ENCODE measurements at regions not wholly inside any gene's neighbourhood (a gene's known extent, or its start where the extent isn't known, plus 50 kb on each side); places are given as distances from the start of the nearest gene placed in this dataset.

DNA sequence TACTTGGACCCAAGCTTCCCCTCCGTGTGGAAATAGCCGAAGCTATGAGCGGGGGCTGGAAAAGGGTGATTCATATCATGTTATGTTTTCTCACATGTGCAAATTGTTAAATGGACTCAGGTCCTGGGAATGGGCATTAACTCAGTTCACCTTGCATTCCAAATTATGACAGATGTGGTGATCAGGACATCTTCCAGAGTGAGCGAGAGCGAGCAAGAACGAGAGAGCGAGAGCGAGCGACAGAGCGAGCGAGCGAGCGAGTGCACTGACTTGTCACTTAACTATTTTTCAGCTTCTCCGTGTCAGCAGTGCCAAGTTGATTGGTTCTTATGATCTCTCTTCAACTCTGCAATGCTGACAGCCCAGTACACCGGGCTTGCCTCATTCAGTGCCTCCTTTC is 437.4 kb upstream of the NRSN1 start:
- no peaks in the 10 kb centered on the region for H3K4me1 ChIP-seq
- no peak for ATAC-seq

GRCh38 chr6:23690453-23691049 is 435.5 kb upstream of the NRSN1 start:
- H3K27me3 ChIP-seq, result no peaks in the 10 kb centered on the region
- DNase-seq (no peak), ATAC-seq (no peak)
- no peak overlapping the region for H3K27ac ChIP-seq
- no peaks in the 10 kb centered on the region for H3K4me1 ChIP-seq
- no peaks in the 10 kb centered on the region for H3K9me3 ChIP-seq
- TF ChIP-seq, protein P1, sequence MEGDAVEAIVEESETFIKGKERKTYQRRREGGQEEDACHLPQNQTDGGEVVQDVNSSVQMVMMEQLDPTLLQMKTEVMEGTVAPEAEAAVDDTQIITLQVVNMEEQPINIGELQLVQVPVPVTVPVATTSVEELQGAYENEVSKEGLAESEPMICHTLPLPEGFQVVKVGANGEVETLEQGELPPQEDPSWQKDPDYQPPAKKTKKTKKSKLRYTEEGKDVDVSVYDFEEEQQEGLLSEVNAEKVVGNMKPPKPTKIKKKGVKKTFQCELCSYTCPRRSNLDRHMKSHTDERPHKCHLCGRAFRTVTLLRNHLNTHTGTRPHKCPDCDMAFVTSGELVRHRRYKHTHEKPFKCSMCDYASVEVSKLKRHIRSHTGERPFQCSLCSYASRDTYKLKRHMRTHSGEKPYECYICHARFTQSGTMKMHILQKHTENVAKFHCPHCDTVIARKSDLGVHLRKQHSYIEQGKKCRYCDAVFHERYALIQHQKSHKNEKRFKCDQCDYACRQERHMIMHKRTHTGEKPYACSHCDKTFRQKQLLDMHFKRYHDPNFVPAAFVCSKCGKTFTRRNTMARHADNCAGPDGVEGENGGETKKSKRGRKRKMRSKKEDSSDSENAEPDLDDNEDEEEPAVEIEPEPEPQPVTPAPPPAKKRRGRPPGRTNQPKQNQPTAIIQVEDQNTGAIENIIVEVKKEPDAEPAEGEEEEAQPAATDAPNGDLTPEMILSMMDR (IDR thresholded peaks at IDR 0.05), result no peak
- H3K4me3 ChIP-seq, result no peak overlapping the region
- intact Hi-C loops (cut with DNase I), result no loop called here
- no peaks in the 10 kb centered on the region for H3K36me3 ChIP-seq

More for the DNA sequence above, 437.4 kb upstream of the NRSN1 start:
- H3K27me3 ChIP-seq, result no peaks in the 10 kb centered on the region
- TF ChIP-seq, protein P1 (IDR thresholded peaks at IDR 0.05), result no peak
- H3K27ac ChIP-seq, result no peak overlapping the region
- H3K9me3 ChIP-seq, result no peaks in the 10 kb centered on the region
- intact Hi-C loops (cut with DNase I), result no loop called here
- no peaks in the 10 kb centered on the region for H3K36me3 ChIP-seq
- no peak for DNase-seq
- H3K4me3 ChIP-seq, result no peak overlapping the region

DNA sequence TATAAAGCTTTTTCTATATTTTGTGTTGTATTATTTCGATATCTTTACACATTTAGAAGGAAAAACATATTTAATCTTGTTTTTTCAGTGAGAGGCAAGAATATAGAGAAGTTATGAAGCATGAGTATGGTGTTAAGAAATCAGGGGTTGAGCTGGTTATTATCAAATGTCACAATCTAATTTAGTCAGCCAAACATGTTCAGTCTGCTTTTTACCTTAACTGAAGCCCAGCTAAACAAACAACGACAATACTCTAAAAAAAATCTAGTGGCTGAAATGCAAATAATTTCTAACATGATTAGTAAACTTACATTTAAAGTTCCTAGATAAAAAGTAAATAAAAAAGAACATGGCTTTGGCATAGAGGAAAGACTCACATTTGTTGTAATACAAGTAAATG is 433.8 kb upstream of the NRSN1 start:
- Histone ChIP-seq H3K36me3 (no peaks in the 10 kb centered on the region), H3K9me3 (no peaks in the 10 kb centered on the region), H3K4me3 (no peak overlapping the region), H3K4me1 (no peaks in the 10 kb centered on the region), H3K27me3 (no peaks in the 10 kb centered on the region), H3K27ac (no peak overlapping the region)
- DNase-seq (no peak), ATAC-seq (no peak)
- intact Hi-C loops (cut with DNase I), result no loop called here
- TF ChIP-seq, protein P1 (IDR thresholded peaks at IDR 0.05), result no peak

DNA sequence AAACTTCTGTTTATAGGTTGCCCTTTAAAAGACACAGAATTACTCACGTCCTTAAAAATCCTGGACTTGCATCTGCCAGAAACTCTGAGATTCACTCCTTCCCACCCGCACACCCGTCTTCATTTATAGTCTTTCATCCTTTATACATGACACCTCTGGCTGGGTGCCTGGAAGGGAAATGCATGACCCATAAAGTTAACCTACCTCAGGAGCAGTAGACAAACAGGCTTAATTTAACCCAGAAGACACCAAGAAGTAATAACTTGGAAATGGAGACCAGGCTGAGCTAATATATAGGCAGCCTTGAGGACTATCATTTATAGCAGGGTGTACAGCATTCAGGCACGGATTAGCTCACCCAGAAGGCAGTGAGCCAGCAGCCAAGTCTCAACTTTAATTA is 429.0 kb upstream of the NRSN1 start:
- no peak for ATAC-seq
- Histone ChIP-seq H3K4me1 (no peaks in the 10 kb centered on the region), H3K36me3 (no peaks in the 10 kb centered on the region), H3K27me3 (no peaks in the 10 kb centered on the region), H3K9me3 (no peaks in the 10 kb centered on the region), H3K4me3 (no peak overlapping the region), H3K27ac (no peak overlapping the region)
- DNase-seq, result no peak
- TF ChIP-seq, protein P1 (IDR thresholded peaks at IDR 0.05), result no peak
- intact Hi-C loops (cut with DNase I), result no loop called here

- TF ChIP-seq, protein P1 (IDR thresholded peaks at IDR 0.05), result no peak
- H3K4me3 ChIP-seq, result no peak overlapping the region
- H3K9me3 ChIP-seq, result no peaks in the 10 kb centered on the region
- DNase-seq (no peak), ATAC-seq (no peak)
- no peaks in the 10 kb centered on the region for H3K36me3 ChIP-seq
- H3K27me3 ChIP-seq, result no peaks in the 10 kb centered on the region
- H3K27ac ChIP-seq, result no peak overlapping the region
- intact Hi-C loops (cut with DNase I), result no loop called here
- H3K4me1 ChIP-seq, result no peaks in the 10 kb centered on the region
Observed at GRCh38 chr6:23704479-23705052, 421.4 kb upstream of the NRSN1 start.
